Testis (tissue), 2 donors: ENCODE measurements at regions not wholly inside any gene's neighbourhood (a gene's known extent, or its start where the extent isn't known, plus 50 kb on each side); places are given as distances from the start of the nearest gene placed in this dataset.

ENCODE experiments used
- POLR2A ChIP-seq: fragments of 450-650 bp; IDR thresholded peaks from one replicate; pipeline ENCODE4 v1.6.1; 2017; ENCODE audit warnings: antibody characterized with exemption, mild to moderate bottlenecking, moderate library complexity
- TF ChIP-seq, protein P1 (sequence below), 3 experiments: fragments of 450-650 bp in 2 of 3; fragments of 200-600 bp in 1 of 3; sonication (generic) in 1 of 3; IDR thresholded peaks; one replicate each; pipeline ENCODE4 v1.5.1; 2016 to 2019; ENCODE audit warnings: antibody characterized with exemption in 3 of 3, mild to moderate bottlenecking in 2 of 3, moderate library complexity in 1 of 3

DNA sequence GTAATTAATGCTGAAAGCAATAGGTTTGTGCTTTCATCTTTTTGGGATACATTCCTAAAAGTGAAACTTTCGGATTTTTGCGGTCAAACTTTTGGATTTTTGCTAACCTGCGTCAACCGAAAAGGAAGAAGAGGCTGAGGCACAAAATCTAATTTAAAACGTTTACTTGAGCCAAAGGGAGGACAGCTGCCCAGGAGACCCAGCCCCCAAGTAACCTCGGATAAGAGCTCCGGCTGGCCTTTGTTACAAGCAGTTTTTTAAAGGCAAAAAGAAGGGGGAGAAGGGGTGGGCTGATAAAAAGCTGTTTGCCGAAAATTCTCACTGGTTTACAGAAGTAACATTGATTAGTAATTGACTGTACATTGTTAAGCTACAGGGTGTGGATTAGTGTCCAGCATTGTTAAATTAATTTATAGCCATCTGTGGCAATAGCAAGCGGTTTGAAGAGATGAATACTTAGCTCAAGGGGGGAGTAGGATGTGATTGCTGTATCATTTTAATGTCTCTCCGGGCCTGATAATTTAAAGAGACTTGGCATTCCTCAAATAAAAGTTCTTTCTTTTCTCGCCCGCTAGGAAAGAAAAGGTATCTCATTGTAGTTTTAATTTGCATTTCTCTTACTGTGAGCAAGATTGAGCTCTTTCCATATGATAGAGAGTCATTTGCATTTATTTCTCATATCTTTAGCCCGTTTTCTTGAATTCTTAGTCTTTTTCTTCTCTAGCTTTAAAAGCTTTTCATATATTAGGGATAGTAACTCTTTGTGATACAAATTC is 59.1 kb upstream of the USP9X start:
- no peak for TF ChIP-seq POLR2A
- TF ChIP-seq, protein P1, sequence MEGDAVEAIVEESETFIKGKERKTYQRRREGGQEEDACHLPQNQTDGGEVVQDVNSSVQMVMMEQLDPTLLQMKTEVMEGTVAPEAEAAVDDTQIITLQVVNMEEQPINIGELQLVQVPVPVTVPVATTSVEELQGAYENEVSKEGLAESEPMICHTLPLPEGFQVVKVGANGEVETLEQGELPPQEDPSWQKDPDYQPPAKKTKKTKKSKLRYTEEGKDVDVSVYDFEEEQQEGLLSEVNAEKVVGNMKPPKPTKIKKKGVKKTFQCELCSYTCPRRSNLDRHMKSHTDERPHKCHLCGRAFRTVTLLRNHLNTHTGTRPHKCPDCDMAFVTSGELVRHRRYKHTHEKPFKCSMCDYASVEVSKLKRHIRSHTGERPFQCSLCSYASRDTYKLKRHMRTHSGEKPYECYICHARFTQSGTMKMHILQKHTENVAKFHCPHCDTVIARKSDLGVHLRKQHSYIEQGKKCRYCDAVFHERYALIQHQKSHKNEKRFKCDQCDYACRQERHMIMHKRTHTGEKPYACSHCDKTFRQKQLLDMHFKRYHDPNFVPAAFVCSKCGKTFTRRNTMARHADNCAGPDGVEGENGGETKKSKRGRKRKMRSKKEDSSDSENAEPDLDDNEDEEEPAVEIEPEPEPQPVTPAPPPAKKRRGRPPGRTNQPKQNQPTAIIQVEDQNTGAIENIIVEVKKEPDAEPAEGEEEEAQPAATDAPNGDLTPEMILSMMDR (IDR thresholded peaks at IDR 0.05) = no peak
